ENCODE measurements at regions not wholly inside any gene's neighbourhood (a gene's known extent, or its start where the extent isn't known, plus 50 kb on each side); places are given as distances from the start of the nearest gene placed in this dataset.

GRCh38 chr15:57873564-57874209, 167.2 kb downstream of the POLR2M start:
- DNase-seq, result no peak
- H3K27me3 ChIP-seq (replicated peaks; ENCODE audit: insufficient read depth, low read length), result no peaks in the 10 kb centered on the region
- H3K79me2 ChIP-seq (ENCODE audit: low read length), result no peaks in the 10 kb centered on the region
- H2AFZ ChIP-seq (ENCODE audit: low read length), result no peak overlapping the region
- no peaks in the 10 kb centered on the region for H3F3A ChIP-seq (ENCODE audit: insufficient read depth, low read length)
- H3K27ac ChIP-seq (ENCODE audit: low read length), result no peak overlapping the region
- H3K9me2 ChIP-seq (replicated peaks; ENCODE audit: insufficient read depth, low read length), result no peaks in the 10 kb centered on the region
- H3K9me3 ChIP-seq (replicated peaks; ENCODE audit: insufficient read depth, low read length), result no peaks in the 10 kb centered on the region
- H3K4me1 ChIP-seq (ENCODE audit: low read length), result no peaks in the 10 kb centered on the region
- no peak overlapping the region for H3K4me2 ChIP-seq (ENCODE audit: low read depth, low read length)
- no peak for TF ChIP-seq EZH2 (optimal IDR thresholded peaks at IDR 0.05; ENCODE audit: low read depth, low read length)
- no peak for TF ChIP-seq EZH2phosphoT487 (IDR thresholded peaks at IDR 0.05; ENCODE audit: low read length)
- no peak for TF ChIP-seq CTCF (IDR thresholded peaks at IDR 0.05; ENCODE audit: low read length)
- H3K9ac ChIP-seq (ENCODE audit: low read length), result no peak overlapping the region
- no peak overlapping the region for H3K4me3 ChIP-seq (ENCODE audit: low read length)
- H3K36me3 ChIP-seq (replicated peaks; ENCODE audit: insufficient read depth, low read length), result no peaks in the 10 kb centered on the region
- no peaks in the 10 kb centered on the region for H4K20me1 ChIP-seq (ENCODE audit: insufficient read depth, low read length)

- H3F3A ChIP-seq (ENCODE audit: insufficient read depth, low read length), result no peaks in the 10 kb centered on the region
Measured at GRCh38 chr15:57875347-57875746, 168.8 kb downstream of the POLR2M start.

GRCh38 chr15:57878573-57878972, 172.1 kb downstream of the POLR2M start:
- Histone ChIP-seq H3K36me3 (replicated peaks; ENCODE audit: insufficient read depth, low read length) (no peaks in the 10 kb centered on the region), H3K27ac (ENCODE audit: low read length) (no peak overlapping the region), H2AFZ (ENCODE audit: low read length) (no peak overlapping the region), H3K4me3 (ENCODE audit: low read length) (no peak overlapping the region), H3K9ac (ENCODE audit: low read length) (no peak overlapping the region), H3F3A (ENCODE audit: insufficient read depth, low read length) (no peaks in the 10 kb centered on the region), H3K9me2 (replicated peaks; ENCODE audit: insufficient read depth, low read length) (no peaks in the 10 kb centered on the region), H3K79me2 (ENCODE audit: low read length) (no peaks in the 10 kb centered on the region), H3K27me3 (replicated peaks; ENCODE audit: insufficient read depth, low read length) (no peaks in the 10 kb centered on the region), H4K20me1 (ENCODE audit: insufficient read depth, low read length) (no peaks in the 10 kb centered on the region), H3K9me3 (replicated peaks; ENCODE audit: insufficient read depth, low read length) (no peaks in the 10 kb centered on the region), H3K4me2 (ENCODE audit: low read depth, low read length) (no peak overlapping the region), H3K4me1 (ENCODE audit: low read length) (no peaks in the 10 kb centered on the region)
- DNase-seq, result no peak
- no peak for TF ChIP-seq EZH2 (optimal IDR thresholded peaks at IDR 0.05; ENCODE audit: low read depth, low read length)

More at GRCh38 chr15:57875347-57875746, 168.8 kb downstream of the POLR2M start:
- Histone ChIP-seq H4K20me1 (ENCODE audit: insufficient read depth, low read length) (no peaks in the 10 kb centered on the region), H3K36me3 (replicated peaks; ENCODE audit: insufficient read depth, low read length) (no peaks in the 10 kb centered on the region), H2AFZ (ENCODE audit: low read length) (no peak overlapping the region), H3K9ac (ENCODE audit: low read length) (no peak overlapping the region), H3K9me3 (replicated peaks; ENCODE audit: insufficient read depth, low read length) (no peaks in the 10 kb centered on the region), H3K4me2 (ENCODE audit: low read depth, low read length) (no peak overlapping the region), H3K4me3 (ENCODE audit: low read length) (no peak overlapping the region), H3K4me1 (ENCODE audit: low read length) (no peaks in the 10 kb centered on the region), H3K9me2 (replicated peaks; ENCODE audit: insufficient read depth, low read length) (no peaks in the 10 kb centered on the region), H3K27ac (ENCODE audit: low read length) (no peak overlapping the region), H3K27me3 (replicated peaks; ENCODE audit: insufficient read depth, low read length) (no peaks in the 10 kb centered on the region), H3K79me2 (ENCODE audit: low read length) (no peaks in the 10 kb centered on the region)
- DNase-seq, result no peak
- TF ChIP-seq EZH2 (optimal IDR thresholded peaks at IDR 0.05; ENCODE audit: low read depth, low read length), result no peak
- no peak for TF ChIP-seq CTCF (IDR thresholded peaks at IDR 0.05; ENCODE audit: low read length)
- no peak for TF ChIP-seq EZH2phosphoT487 (IDR thresholded peaks at IDR 0.05; ENCODE audit: low read length)

- no peaks in the 10 kb centered on the region for H3K4me1 ChIP-seq (ENCODE audit: low read length)
- H3K79me2 ChIP-seq (ENCODE audit: low read length), result no peaks in the 10 kb centered on the region
- H3K36me3 ChIP-seq (replicated peaks; ENCODE audit: insufficient read depth, low read length), result no peaks in the 10 kb centered on the region
- H3K27ac ChIP-seq (ENCODE audit: low read length), result no peak overlapping the region
- no peaks in the 10 kb centered on the region for H3F3A ChIP-seq (ENCODE audit: insufficient read depth, low read length)
- no peak overlapping the region for H3K9ac ChIP-seq (ENCODE audit: low read length)
- no peaks in the 10 kb centered on the region for H4K20me1 ChIP-seq (ENCODE audit: insufficient read depth, low read length)
- no peak overlapping the region for H3K4me2 ChIP-seq (ENCODE audit: low read depth, low read length)
- no peaks in the 10 kb centered on the region for H3K9me2 ChIP-seq (replicated peaks; ENCODE audit: insufficient read depth, low read length)
- TF ChIP-seq EZH2 (optimal IDR thresholded peaks at IDR 0.05; ENCODE audit: low read depth, low read length), result no peak
- TF ChIP-seq CTCF (IDR thresholded peaks at IDR 0.05; ENCODE audit: low read length), result no peak
- no peak for TF ChIP-seq EZH2phosphoT487 (IDR thresholded peaks at IDR 0.05; ENCODE audit: low read length)
- no peak overlapping the region for H2AFZ ChIP-seq (ENCODE audit: low read length)
- H3K9me3 ChIP-seq (replicated peaks; ENCODE audit: insufficient read depth, low read length), result no peaks in the 10 kb centered on the region
- DNase-seq, result no peak
- H3K27me3 ChIP-seq (replicated peaks; ENCODE audit: insufficient read depth, low read length), result no peaks in the 10 kb centered on the region
- no peak overlapping the region for H3K4me3 ChIP-seq (ENCODE audit: low read length)
Measured at GRCh38 chr15:57881361-57881760, 174.8 kb downstream of the POLR2M start.
